HG02642 (cell line): ENCODE measurements at regions not wholly inside any gene's neighbourhood (a gene's known extent, or its start where the extent isn't known, plus 50 kb on each side); places are given as distances from the start of the nearest gene placed in this dataset.
"Not testable (repeated sequence)": the region's sequence is repeated elsewhere in the genome, so short reads cannot be mapped to it uniquely, and the experiment has no call there.

Experiments used
- ATAC-seq: cut with Tn5 transposase; IDR thresholded peaks from one replicate; pipeline ENCODE4 v1.9.1; 2021; ENCODE audit warnings: mild to moderate bottlenecking; ENCODE audit not compliant: unreplicated experiment, poor library complexity

- ATAC-seq: no peak
These were observed 114.3 kb downstream of the NPIPB5 start for GRCh38 chr16:22624800-22625533.

DNA sequence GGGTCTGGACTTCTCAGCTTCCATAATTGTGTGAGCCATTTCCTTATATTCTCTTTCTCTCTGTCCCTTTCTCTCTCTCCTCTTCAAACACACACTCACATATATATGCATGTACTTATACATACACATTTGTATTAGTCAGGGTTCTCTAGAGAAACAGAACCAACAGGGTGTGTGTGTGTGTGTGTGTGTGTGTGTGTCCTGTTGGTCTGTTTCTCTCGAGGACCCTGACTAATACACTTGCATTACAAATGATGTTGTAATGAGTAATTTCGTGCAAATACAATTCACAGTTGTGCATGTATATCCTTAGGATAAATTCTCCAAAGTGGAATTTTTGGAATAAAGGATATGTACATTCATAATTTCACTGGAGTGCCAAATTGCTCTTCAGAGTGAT lies 115.3 kb downstream of the NPIPB5 start:
- ATAC-seq: no peak

- ATAC-seq: no peak
These were observed 116.4 kb downstream of the NPIPB5 start for GRCh38 chr16:22627043-22627442.

- no peak for ATAC-seq
These were observed 118.3 kb downstream of the NPIPB5 start for GRCh38 chr16:22628994-22629393.

DNA sequence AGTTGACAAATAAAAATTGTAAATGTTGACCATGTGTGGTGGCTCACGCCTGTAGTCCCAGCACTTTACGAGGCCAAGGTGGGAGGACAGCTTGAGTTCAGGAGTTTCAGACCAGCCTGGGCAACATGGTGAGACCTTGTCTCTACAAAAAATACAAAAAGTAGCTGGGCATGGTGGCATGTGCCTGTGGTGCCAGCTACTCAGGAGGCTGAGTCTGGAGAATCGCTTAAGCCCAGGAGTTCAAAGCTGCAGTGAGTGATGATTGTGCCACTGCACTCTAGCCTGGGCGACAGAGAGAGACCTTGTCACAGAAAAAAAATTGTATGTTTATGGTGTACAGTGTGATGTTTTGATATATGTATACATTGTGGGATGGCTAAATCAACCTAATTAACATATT lies 119.6 kb downstream of the NPIPB5 start:
- ATAC-seq: no peak

- ATAC-seq: no peak
These were observed 120.6 kb downstream of the NPIPB5 start for GRCh38 chr16:22631264-22631663.

GRCh38 chr16:22632606-22633005 lies 121.9 kb downstream of the NPIPB5 start:
- ATAC-seq: no peak

- ATAC-seq: no peak
These were observed 122.6 kb downstream of the NPIPB5 start for GRCh38 chr16:22633280-22633679.

DNA sequence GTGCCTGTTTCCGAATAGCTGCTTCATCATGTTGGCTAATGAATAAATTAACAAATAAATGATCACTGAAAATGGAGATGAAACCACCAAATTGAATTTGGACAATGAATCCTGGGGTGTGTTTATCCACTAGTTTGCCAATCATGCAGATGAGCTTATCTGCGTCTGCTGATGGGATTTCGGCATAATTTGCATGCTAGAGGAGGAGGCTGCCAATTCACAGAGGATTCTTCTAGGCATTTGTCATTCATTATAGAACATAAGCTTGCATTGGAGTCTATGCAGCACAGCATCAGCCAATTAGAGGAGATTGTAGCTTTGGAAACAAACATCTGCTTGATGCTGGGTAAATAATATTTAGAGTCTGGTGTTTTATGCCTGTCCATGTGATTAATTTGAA lies 123.1 kb downstream of the NPIPB5 start:
- no peak for ATAC-seq

DNA sequence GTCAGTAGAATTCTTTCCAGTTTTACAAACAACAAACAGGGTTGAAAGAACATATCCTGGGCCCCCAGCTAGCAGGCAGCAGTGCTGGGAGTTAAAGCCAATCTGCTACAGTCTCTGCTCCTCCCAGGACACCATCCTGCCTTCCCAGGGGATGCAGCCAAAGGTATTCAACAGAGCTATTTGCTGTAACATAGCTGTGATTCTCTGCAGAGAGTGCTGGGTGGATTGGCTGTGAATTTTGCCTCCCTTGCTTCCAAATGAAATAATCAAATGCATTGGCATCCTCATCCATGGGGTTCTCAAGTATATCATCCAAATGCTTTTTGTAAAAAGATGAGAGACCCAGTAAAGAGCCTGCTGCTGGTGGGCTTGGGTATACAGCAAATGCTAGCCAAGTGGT lies 124.3 kb downstream of the NPIPB5 start:
- no peak for ATAC-seq

GRCh38 chr16:22635357-22635761 lies 124.7 kb downstream of the NPIPB5 start:
- no peak for ATAC-seq

- ATAC-seq: no peak
These were observed 125.1 kb downstream of the NPIPB5 start for GRCh38 chr16:22635801-22636200.

DNA sequence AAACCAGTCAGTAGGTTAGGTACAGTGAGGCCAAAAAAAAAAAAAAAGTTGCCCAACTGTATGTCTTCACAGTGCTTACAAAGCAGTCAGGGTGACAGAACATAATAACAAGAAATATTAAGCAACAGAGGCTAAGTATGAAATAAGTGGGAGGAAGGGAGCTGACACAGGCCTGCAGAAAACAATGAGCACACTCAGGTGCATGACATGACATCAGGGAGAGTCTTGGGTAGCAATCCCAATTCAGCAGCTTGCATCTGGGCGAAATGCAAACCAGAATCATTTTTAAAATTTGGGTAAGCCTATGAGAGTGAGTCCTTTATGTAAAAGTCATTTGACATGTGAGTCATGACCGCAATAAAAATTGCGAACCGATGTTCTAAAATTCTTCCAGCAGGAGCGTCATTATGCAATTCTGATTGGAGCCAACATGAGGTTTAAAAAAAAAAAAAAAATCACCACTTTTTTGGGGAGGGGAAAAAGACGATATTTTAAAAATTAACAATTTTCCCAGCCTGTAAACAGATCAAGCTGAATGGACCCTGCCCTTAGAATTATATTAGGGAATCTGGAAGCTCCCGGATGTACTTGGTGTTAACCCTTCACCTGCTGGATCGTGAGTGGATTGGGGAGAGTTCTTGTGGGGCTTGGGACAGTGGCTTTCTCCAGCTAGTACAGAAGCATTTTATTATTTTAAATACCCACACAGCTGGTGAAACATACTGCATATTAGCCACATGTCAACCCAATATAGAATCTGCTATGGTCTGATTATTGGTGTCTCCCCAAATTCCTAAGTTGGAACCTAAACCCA lies 127.9 kb downstream of the NPIPB5 start:
- ATAC-seq: no peak

GRCh38 chr16:22641131-22641628 lies 130.5 kb downstream of the NPIPB5 start:
- no peak for ATAC-seq

DNA sequence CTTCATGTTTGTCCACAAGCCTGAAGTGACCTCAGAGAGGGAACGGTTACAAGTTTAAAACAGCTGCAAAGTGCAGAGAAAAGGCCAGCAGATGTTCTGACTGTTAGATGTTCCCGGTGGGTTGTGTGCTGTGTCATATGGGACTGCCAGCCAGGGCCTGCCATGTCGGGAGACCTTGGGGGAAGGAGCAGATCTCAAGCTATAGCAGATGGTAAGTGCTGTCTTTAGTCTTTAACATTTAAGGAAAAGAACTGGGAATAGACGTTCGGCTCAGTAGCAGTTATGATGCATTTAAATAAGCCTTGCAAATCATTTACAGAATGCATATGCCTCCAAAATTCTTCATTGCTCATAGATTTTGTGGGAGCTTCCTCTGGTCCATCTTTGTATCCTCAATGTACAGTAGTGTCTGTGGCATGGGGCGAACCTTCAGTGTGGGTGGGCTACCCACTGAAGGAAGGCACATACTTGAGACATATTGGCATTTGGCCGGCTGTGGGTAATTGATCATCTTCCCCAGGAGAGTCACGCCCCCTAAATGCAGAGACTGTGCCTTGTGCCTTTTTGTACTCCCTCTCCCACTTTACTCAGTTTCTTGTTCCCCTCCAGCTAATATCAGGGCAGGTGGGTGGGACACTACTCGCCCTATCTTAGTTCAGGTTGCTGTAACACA lies 131.9 kb downstream of the NPIPB5 start:
- ATAC-seq: no peak

DNA sequence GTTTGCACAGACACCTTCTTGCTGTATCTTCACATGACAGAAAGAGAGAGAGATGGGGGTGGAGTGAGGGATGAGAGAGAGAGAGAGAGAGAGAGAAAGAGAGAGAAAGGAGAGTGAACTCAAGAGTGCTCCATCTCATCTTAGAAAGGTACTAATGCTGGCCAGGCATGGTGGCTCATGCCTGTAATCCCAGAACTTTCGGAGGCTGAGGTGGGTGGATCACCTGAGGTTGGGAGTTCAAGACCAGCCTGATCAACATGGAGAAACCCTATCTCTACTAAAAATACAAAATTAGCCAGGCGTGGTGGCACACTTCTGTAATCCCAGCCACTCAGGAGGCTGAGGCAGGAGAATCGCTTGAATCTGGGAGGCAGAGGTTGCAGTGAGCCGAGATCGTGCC lies 132.5 kb downstream of the NPIPB5 start:
- not testable (repeated sequence) for ATAC-seq

DNA sequence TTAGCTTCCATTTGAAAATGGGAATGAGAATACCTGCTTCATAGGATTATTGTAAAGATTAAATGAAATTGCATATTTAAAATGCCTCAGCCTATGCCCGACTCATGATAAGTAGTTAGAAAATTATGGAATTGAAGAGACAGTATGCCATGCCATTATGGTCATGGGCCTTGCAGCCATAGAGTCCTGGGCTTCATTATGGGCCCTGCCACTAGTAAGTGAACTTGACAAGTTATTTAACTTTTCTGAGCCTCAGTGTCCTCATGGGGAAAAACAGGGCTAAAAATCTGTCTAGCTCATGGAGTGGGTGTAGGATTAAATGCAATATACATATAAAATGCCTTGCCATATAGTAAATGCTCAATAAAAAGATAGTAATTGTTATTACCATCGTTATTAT lies 133.2 kb downstream of the NPIPB5 start:
- no peak for ATAC-seq

- no peak for ATAC-seq
These were observed 135.2 kb downstream of the NPIPB5 start for GRCh38 chr16:22645868-22646267.

GRCh38 chr16:22646948-22647556 lies 136.4 kb downstream of the NPIPB5 start:
- ATAC-seq: no peak

DNA sequence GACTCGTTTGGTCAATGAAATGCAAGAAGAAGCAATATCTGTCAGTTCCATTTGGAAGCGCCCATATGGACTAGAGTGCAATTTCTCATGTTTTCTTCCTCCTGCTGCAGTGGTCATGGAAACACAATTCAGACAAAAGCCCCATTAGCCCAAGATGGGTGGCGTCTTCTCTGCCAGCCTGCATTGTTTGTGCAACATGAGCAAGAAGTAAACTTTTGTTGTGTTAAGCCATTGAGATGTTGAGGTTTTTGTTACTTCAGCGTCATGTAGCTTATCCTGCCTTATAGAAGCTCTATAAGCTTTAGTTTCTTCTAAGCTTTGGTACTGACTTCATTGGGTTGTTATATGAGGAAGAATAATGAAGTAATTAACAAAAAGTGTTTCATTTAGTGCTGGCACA lies 137.4 kb downstream of the NPIPB5 start:
- no peak for ATAC-seq

DNA sequence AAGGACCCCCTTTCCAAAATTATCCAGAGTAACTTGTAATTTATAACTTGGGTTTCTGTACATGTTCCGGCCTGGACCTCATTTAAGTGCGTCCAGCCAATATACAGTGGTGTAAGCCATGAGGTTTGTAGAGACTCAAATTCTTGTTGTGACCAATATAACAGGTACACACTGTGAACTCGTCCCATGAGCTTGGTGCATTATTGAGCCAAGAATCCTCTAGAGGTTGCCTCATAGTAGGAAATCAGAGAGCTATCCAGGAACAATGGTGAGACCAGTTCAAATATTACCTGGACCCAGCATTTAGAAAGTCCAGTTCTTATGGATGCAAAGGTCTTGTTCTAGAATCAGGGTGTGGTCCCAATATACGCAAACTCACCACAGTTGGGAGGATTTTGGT lies 138.2 kb downstream of the NPIPB5 start:
- no peak for ATAC-seq
